ENCODE measurements at regions not wholly inside any gene's neighbourhood (a gene's known extent, or its start where the extent isn't known, plus 50 kb on each side); places are given as distances from the start of the nearest gene placed in this dataset.

DNA sequence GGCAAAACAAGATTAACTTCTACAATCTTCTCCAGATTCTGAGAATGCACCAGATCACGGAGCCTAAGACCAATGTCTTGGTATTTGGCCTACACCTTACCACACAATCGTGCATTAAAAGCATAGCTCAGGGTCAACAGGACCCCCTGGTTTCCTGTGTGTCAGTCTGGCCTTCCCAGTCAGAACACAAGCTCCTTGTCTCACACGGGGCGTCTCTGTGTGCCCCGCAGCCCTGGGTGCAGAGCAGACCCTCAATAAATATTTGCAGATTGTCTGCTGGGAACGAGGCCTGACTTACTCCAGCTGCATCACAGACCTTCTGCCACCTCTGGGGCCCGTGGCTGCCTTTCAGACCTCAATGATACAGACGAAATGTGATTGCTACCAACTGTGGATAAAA lies 82.5 kb upstream of the CTNNB1 start:
- no peak for DNase-seq

DNA sequence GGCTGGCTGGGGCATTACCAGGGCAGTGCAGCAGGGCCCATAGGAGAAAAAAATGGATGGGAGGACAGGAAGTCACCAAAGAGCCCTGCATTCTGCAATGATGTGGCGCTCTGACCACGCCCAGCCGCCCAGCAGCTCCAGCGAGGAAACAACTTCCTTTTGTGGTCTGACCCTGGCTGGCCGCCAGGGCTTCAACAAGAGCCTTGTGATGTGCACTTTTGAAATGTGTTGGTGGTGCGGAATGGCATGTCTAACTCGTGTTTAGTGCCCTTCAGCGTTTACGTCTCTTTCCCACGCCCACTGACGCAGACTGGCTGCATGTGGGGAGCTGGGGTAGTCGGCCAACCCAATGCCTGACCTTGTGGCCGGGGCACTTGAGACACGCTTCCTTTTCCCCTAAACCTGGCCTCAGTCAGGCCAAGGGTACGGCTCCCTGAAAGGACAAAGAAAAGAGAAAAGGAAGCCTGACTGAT lies 81.9 kb upstream of the CTNNB1 start:
- DNase-seq = peak; percentile 97

DNA sequence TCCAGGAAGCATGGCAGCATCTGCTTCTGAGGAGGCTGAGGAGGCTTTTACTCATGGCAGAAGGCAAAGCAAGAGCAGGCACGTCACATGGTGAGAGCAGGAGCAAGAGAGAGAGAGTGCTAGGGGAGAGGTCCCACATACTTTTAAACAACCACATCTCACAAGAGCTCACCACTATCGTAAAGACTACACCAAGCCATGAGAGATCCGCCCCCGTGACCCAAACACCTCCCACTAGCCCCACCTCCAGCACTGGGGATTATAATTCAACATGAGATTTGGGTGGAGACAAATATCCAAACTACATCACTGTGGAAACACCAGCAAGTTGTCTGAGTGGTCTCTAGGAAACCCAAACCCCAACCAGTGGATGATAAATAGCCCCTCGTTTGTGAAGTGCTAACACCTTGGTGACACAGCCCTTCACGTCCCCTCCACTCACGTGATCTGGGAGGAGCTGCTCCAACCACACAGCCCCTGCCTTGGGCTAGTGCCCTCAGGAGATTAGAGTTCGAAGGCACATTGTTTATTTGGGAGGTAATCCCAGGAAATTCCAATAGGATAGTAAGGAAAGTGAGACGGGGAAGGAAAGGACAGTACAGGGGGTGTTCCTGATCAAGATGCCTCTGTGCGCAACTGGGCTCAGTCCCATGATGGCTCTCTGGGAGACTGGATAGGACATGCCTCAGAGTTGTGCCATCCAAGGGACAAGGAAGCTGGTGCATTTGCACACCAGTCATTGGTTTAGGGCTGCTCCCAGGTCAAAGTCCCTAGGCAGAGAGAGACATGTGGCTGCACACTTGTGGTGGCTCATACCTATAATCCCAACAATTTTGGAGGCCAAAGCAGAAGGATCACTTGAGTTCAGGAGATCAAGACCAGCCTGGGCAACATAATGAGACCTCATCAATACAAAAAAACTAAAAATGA lies 80.6 kb upstream of the CTNNB1 start:
- DNase-seq = no peak

GRCh38 chr3:41120460-41120859 lies 78.8 kb upstream of the CTNNB1 start:
- peak; percentile 13 for DNase-seq

- DNase-seq = no peak
These were observed 74.0 kb upstream of the CTNNB1 start for GRCh38 chr3:41125258-41125657.

- DNase-seq = no peak
These were observed 72.8 kb upstream of the CTNNB1 start for GRCh38 chr3:41126472-41126871.

DNA sequence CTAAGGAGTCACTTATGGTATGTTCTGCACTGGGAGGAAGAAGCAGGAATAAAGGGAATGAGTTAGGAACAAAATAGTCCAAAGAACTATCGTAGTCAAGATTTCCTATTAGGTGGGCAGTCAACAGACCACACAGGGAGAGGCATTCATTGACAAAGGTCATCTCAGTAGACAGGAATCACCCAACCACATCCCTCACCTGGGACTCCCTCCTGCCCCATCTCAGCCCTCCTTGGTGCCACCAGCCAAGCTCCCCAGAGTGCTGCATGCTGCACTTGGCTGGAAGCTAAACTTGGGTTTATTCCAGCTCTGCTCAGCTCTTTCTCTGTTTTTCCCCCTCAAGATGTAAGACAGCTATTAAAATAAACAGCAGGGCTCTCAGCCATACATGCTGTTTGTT lies 72.3 kb upstream of the CTNNB1 start:
- no peak for DNase-seq

- no peak for DNase-seq
These were observed 71.9 kb upstream of the CTNNB1 start for GRCh38 chr3:41127414-41127813.

- no peak for DNase-seq
These were observed 69.6 kb upstream of the CTNNB1 start for GRCh38 chr3:41129731-41130130.

DNA sequence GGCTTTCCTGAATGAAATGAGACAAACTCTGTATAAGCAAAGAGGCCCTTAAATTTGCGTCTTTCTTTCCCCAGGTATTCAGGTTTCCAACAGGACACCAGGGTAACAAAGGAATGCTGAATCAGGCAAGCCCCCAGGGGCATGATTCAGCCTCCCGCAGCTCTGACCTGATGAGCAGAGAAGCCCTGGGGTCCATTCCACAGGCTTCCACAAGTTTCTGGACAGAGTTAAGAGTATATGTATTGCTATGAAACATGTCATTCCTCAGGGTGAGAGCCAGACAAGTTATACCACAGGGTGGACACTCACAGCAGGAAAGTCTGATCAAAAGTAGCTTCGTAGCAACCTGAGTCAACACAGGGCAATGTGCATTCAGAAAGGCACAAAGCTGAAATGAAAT lies 68.1 kb upstream of the CTNNB1 start:
- peak; percentile 53 for DNase-seq

GRCh38 chr3:41137686-41138111 lies 61.6 kb upstream of the CTNNB1 start:
- no peak for DNase-seq

- DNase-seq = no peak
These were observed 61.2 kb upstream of the CTNNB1 start for GRCh38 chr3:41138146-41138545.

DNA sequence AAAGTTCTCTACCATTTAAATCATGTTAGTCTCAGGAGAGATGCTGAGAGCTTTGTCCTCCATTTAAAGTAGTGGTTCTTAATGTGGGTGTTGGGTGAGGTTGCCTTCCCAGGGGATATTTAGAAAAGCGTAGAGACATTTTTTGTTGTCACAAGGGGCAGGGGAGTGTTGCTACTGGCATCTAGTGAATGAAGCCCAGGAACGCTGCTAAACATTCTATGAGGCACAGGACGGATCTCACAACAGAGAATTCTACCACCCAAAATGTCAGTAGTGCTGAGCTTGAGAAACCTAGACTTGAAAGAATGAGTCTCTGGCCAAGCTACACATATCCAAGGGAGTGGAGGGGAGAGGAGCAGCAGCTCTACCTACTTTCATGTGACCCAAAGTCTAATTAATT lies 60.7 kb upstream of the CTNNB1 start:
- DNase-seq = peak; percentile 18

- no peak for DNase-seq
These were observed 59.1 kb upstream of the CTNNB1 start for GRCh38 chr3:41140242-41140641.

DNA sequence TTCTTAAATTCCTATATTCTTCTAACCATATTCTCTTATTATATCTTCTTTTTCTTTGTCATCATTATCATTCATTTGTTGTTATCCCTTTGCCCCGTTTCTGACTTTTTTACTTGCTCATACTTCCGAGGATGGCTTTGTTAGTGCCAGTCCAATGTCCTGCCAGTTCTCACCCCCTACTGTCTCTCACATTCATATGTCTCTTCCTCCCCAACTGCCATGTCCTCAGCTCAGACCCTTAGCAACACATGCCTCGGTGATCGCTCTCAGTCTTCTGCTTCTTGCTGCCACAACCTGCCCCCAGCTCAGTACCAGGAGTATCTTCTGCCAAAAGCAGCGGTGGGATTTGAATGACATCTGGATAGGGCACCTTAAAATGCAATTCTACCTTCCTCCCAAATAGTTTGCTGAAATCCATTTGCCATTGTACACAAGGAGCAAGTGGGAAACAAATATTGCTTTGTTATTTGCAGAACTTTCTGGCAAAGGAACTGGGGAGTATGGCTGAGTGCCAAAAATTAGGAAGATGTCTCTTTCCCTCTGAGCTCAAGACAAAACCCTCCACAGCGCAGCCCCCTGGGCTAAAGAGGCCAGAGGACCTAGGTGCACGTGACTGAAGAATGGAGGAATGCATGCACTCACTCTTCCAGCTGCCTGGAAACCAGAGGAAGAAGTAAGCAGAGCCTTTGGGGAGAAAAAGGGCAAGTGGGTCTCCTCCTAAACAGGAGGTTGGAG lies 57.7 kb upstream of the CTNNB1 start:
- DNase-seq = no peak

DNA sequence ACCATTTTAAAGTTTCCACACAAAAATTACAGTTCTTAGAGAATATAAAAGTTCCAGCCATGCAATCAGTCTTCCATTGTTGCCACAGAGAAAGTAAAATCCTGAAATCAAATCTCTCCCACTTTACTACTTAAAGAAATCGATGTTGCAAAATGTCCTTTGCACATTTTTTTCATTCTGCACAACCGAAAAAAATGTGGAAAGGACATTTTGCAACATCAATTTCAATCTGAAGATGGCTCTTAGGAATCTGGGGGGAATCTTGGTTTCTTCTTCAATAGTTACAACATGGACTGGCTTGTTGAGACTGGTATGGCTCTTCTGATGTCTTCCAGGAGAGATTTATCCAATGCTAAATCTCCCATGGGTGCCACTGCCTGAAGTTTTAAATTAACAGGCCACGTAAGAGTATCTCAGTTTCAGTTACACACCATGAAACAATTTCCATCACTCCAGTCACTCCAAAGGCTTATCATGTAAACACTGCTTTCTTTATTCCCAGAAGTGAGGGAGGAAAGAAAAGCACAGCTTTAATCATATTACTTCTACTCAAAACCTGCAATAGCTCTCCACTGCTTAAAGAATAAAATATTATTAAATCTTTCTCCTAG lies 55.8 kb upstream of the CTNNB1 start:
- no peak for DNase-seq

DNA sequence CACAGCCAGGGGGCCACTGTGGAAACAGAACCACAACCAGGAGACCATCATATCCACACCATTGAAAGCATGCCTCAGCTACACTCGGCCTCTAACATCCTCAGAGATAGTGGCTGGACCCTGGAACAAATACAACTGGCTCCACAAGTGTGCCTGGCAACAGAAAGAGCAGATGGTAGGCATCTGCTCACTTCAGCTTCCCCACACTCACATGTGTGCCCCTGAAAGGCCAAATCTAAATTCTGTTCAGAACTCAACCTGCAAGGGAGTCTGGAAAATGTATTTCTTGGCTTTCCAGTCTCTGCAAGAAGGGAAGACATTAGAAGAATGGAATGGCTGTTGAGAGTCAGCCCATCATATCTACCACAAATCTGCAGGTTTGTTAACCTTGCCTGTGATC lies 54.7 kb upstream of the CTNNB1 start:
- no peak for DNase-seq

DNA sequence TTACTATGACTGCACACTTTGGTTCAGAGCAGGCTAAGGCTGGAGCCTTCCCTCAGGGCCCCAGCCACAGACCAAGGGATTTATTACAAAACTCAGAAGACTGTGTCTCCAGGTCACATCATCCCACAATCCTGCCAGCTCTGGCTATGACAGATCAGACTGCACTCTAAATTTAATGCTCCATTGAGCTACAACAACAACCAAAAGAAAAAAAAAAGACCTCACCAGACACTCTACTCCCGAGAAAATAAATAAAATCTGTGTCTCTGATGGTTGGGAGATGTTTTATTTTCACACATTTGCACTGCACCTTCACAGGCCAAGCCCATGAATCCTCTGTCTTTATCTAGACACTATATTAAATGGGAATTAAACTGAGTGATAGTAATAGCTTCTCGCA lies 50.8 kb upstream of the CTNNB1 start:
- DNase-seq = no peak

DNA sequence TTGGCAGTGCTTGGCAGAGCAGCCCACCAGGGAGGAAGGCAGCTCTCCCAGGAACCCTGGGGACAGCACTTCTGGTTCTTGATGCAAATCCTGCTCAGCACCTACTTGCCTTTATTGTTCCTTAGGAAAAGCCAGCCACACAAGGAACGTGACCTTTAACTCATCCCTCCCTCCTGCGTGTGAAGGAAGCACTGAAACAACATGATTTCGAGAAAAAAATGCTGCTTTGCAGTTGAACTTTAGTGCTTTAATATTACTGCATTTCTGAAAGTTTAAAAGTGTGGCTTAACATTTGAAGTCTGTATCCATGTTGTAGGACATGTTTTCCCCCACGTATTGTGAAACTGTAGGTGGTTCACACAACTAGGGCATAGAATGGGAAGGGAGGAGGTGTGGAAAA lies 50.4 kb upstream of the CTNNB1 start:
- DNase-seq = no peak

All from fibroblast of skin of back (primary cell).